Upper lobe of left lung (tissue), 4 donors: ENCODE measurements at regions not wholly inside any gene's neighbourhood (a gene's known extent, or its start where the extent isn't known, plus 50 kb on each side); places are given as distances from the start of the nearest gene placed in this dataset.
"Not testable (repeated sequence)": the region's sequence is repeated elsewhere in the genome, so short reads cannot be mapped to it uniquely, and the experiment has no call there.

ENCODE experiments used
- CTCF ChIP-seq, 6 experiments: fragments of 450-650 bp in 4 of 6; fragments of 200-600 bp in 2 of 6; sonication (generic) in 2 of 6; IDR thresholded peaks; one replicate each; pipeline ENCODE4 v1.5.1; 2016 to 2019; ENCODE audit warnings: antibody characterized with exemption in 6 of 6
- EP300 ChIP-seq, 4 donors: sonication (generic); formaldehyde crosslinking; IDR thresholded peaks; one replicate each; pipeline ENCODE4 v1.5.1; 2017; ENCODE audit warnings: antibody characterized with exemption in 4 of 4, control low read depth in 2 of 4
- POLR2A ChIP-seq, 4 donors: fragments of 450-650 bp; IDR thresholded peaks; one replicate each; pipeline ENCODE4 v1.5.1; 2016 to 2017; ENCODE audit warnings: antibody characterized with exemption in 4 of 4, mild to moderate bottlenecking in 2 of 4

- TF ChIP-seq CTCF, EP300, POLR2A (IDR thresholded peaks at IDR 0.05): not testable (repeated sequence)
Measured at GRCh38 chr7:131922948-131923347, 366.5 kb upstream of the PODXL start.
